ENCODE measurements at regions not wholly inside any gene's neighbourhood (a gene's known extent, or its start where the extent isn't known, plus 50 kb on each side); places are given as distances from the start of the nearest gene placed in this dataset.

GRCh38 chr11:94715225-94715624 lies 52.9 kb upstream of the AMOTL1 start:
- H3K27ac ChIP-seq (ENCODE audit: low read depth, low read length) = no peak overlapping the region
- DNase-seq (ENCODE audit: low read depth in 4 of 6, low spot score in 6 of 6) = no peak
- H3K27me3 ChIP-seq (ENCODE audit: control insufficient read depth, insufficient read depth, low read length) = no peaks in the 10 kb centered on the region
- H3K4me3 ChIP-seq (ENCODE audit: low read depth, low read length) = no peak overlapping the region
- H3K9me3 ChIP-seq (ENCODE audit: control insufficient read depth, insufficient read depth, low read length) = no peaks in the 10 kb centered on the region
- no peaks in the 10 kb centered on the region for H3K4me1 ChIP-seq (ENCODE audit: control insufficient read depth, insufficient read depth, low read length)
- H3K36me3 ChIP-seq (ENCODE audit: control insufficient read depth, insufficient read depth, low read length) = no peaks in the 10 kb centered on the region

- no peaks in the 10 kb centered on the region for H3K9me3 ChIP-seq (ENCODE audit: control insufficient read depth, insufficient read depth, low read length)
- no peaks in the 10 kb centered on the region for H3K4me1 ChIP-seq (ENCODE audit: control insufficient read depth, insufficient read depth, low read length)
- no peak overlapping the region for H3K4me3 ChIP-seq (ENCODE audit: low read depth, low read length)
- no peaks in the 10 kb centered on the region for H3K27me3 ChIP-seq (ENCODE audit: control insufficient read depth, insufficient read depth, low read length)
- H3K27ac ChIP-seq (ENCODE audit: low read depth, low read length) = no peak overlapping the region
- no peak for DNase-seq (ENCODE audit: low read depth in 4 of 6, low spot score in 6 of 6)
- H3K36me3 ChIP-seq (ENCODE audit: control insufficient read depth, insufficient read depth, low read length) = no peaks in the 10 kb centered on the region
These were observed 50.5 kb upstream of the AMOTL1 start for GRCh38 chr11:94717667-94718066.
